HFF-Myc (cell line): ENCODE measurements at regions not wholly inside any gene's neighbourhood (a gene's known extent, or its start where the extent isn't known, plus 50 kb on each side); places are given as distances from the start of the nearest gene placed in this dataset.

Experiments used
- DNase-seq: peaks from one replicate; pipeline ENCODE4 v3.0.0-alpha.2; 2011; ENCODE audit warnings: low read depth; ENCODE audit errors: extremely low read depth
- H3K4me3 ChIP-seq: replicated peaks from 2 replicates; pipeline ENCODE4 v1.5.1; 2011; ENCODE audit warnings: low read depth, mild to moderate bottlenecking, control low read depth, low read length
- TF ChIP-seq, protein P1 (sequence below): IDR thresholded peaks from 2 replicates; pipeline ENCODE4 v1.5.1; 2012; ENCODE audit warnings: mild to moderate bottlenecking, low read depth, low read length, control low read depth; ENCODE audit errors: missing control alignments

DNA sequence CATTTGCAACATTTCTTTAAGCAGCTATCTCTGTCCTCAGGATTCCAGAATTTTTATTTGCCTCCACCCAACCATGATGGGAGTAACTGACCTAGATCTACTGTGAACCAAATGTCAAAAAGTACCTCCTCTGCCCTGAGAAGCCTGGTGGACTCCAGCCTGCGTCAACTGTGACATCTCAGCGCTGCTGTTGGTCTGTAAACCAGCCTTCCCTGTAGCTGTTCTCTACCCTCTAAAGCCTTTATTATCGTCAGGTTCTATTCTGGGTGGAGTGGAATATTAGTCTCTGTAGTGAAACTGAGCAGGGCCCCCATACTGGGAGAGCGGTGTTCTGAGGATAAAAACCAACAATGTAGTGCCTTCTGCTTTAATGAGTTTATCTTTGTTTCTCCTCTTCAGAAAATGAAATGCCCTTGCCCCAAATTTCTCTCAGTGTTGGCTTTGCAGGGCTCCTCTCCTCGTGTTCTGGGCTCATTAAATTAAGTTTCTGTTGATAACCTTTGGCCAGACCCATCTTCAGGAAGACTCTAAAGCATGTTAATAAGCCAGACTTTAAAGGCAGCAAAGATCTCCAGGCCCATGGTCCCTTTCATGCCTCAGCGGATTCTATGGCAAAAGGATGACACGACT is 223.1 kb upstream of the PLXNA2 start:
- no peak overlapping the region for H3K4me3 ChIP-seq
- no peak for DNase-seq
- TF ChIP-seq, protein P1, sequence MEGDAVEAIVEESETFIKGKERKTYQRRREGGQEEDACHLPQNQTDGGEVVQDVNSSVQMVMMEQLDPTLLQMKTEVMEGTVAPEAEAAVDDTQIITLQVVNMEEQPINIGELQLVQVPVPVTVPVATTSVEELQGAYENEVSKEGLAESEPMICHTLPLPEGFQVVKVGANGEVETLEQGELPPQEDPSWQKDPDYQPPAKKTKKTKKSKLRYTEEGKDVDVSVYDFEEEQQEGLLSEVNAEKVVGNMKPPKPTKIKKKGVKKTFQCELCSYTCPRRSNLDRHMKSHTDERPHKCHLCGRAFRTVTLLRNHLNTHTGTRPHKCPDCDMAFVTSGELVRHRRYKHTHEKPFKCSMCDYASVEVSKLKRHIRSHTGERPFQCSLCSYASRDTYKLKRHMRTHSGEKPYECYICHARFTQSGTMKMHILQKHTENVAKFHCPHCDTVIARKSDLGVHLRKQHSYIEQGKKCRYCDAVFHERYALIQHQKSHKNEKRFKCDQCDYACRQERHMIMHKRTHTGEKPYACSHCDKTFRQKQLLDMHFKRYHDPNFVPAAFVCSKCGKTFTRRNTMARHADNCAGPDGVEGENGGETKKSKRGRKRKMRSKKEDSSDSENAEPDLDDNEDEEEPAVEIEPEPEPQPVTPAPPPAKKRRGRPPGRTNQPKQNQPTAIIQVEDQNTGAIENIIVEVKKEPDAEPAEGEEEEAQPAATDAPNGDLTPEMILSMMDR, result no peak

DNA sequence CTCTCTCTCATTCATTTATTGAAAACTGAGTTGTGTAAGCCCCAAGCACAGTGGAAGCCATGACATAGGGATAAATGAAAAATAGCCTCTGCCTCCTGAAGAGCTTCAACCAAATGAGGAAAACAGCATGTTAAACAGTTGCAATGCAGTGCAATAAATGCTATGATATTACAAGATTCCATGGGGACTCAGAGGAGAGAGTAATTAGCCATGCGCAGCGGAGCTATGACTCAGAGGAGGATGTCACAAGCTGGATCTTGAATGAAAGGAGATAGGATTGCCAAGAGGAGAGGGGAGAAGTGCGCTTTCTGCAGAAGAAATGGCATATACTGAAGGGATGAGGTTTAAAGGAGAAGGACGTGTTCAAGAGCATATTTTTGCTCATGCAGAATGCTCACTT is 231.3 kb upstream of the PLXNA2 start:
- TF ChIP-seq, protein P1, result no peak
- H3K4me3 ChIP-seq, result no peak overlapping the region
- DNase-seq, result no peak

DNA sequence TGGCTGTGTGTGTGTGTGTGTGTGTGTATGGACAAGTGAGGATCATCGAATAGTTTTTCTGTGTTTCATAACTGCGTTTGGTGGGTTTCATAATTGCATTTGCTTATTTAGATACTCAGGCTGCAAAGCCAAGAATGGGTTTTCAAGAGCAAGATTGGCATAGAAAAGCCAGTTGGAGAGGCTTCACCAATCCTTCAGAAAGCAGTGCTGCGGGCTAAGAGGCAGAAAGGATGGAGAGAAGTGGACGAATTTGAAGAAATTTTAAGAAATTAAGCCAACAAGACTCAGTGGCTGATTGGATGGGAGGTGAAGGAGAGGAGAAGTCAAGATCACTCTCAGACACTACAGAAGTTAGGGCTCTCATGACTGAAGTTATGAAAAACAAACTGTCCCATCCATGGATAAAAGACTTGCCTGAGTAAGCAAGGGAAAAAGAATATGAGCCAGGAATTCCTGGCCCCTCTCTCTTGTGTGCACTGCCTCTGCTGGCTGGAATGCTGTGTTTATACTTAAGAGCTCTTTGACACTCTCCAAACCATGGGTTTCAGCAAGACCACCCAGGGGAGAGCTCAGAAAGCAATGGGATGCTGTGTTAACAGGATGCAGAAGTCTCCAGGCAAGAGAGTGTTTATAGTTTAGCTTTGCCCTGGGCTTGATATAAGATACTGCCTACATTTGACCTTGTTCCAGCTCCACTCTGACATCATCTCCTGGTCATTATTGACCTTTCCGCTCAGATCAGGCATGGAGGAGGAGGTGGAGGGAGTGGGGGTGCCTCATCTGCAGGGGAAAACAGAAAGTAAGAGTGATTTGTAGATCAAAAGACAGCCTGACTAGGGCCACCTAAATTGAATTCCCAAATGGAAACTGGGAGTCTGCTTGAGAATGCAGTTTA is 232.0 kb upstream of the PLXNA2 start:
- TF ChIP-seq, protein P1, result no peak
- no peak for DNase-seq
- H3K4me3 ChIP-seq, result no peak overlapping the region

DNA sequence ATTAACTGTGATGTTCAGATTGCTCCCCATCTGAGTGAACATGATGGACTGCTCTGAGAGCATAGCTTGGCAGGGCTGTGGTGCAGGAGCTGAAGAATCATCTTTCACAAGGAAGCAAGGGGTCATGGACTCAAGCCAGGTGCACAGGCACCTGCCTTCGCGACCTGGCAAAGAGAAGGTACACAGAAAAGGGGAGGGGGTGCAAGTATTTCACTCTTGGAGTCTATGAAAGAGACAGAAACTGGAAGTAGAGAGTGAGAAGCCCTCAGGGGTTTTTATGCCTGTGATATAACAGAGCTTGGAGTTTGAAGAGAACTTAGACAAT is 232.6 kb upstream of the PLXNA2 start:
- TF ChIP-seq, protein P1, result no peak
- no peak for DNase-seq
- H3K4me3 ChIP-seq, result no peak overlapping the region

DNA sequence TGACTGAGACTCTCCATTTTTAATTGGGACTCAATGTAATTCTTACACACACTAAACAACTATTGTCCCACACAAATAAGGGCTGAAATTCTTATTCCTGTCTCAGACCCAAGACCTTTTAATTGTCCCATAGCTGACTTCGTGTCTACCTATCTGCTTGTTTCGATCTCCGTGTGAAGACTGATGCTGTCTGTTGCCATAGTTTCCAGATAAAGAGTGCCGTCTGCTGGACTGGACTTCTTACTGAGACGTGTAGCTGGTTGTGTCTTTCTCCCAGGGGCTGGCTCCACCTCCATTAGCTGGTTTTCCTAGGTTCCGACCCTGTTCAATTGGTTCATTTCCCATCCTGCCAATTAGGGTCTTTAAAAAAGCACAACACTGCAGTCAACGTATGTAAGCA is 235.3 kb upstream of the PLXNA2 start:
- DNase-seq, result no peak
- TF ChIP-seq, protein P1, result no peak
- no peak overlapping the region for H3K4me3 ChIP-seq

DNA sequence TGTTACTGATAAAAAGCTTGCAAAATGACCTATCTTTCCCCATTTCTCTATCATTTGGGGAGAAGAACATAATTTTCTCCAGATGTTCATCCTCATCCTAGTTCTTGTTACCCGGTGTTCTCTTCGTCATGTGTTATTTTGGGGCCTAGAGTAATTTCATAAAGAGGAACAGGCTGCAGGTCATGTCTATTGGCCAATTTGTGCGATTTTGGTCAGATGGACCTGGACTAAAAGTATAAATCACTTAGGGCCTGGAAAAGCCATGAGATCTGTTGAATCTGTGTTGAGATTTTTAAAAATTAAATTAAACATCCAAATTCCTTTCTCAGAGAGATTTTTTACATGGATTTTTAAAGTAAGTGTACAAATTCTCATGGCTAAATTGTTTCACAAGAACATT is 241.3 kb upstream of the PLXNA2 start:
- no peak for DNase-seq
- no peak overlapping the region for H3K4me3 ChIP-seq
- TF ChIP-seq, protein P1, result no peak
